ENCODE measurements at regions not wholly inside any gene's neighbourhood (a gene's known extent, or its start where the extent isn't known, plus 50 kb on each side); places are given as distances from the start of the nearest gene placed in this dataset.
"Not testable (repeated sequence)": the region's sequence is repeated elsewhere in the genome, so short reads cannot be mapped to it uniquely, and the experiment has no call there.

DNA sequence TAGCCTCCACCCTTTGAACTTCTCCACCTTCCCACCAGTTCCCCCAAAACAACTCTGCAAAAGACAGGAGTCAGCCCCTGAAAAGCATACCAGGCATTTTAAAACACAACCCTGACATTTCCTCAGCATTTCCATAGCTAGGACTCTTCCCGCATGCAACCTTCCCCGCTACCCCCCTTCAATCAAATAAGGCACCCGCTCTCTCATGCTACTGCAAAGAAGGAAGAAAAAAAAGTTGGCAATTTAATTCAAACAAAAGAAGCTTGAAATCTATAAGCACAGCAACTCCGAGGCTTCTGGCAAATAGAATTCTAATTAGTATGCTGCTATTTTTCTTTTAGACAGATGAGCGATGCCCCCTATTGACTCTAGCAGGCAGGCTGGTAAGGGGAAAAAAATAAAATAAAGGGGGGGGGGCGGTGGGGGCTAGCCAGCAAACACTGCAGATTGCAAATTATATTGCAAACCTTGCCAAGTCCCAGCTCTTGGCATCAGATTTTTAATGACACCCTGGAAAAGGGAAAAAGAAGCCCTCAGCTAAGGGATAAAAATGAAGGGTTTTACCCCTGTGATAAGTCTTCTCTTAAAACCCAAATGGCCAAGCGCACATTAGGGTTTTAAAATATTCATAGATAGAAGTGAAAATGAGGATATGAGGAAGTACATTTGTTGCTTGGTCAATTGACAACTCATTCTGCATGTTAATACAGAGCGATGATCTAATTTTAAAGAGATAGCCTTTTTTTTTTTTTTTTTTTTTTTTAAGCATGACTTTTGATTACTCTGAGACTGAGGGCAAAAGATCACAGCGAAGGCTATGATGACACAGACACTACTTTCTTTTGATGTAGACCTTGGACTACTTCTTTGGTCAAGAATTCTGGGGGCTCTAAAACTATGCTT lies 255.2 kb downstream of the NR2F2 start:
- DNase-seq, result no peak

DNA sequence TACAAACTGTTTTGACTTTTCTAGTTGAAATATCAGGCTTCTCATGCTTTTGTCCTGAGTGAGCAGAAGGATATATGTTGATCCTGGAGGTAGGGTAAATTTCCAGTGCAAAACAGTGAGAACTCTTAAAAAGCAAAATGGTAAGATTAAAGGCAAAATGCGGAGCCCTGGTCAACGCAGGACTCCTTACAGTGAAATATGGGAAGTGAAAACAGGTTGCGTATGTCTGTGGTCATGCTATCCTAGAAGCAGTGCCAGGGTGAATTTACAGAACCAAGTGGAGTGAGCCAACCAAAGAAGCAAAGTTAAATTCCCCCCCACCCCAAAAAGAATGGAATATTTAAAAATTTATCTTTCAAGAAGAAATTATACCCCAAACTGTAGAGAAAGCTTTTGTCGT lies 256.4 kb downstream of the NR2F2 start:
- DNase-seq, result no peak

DNA sequence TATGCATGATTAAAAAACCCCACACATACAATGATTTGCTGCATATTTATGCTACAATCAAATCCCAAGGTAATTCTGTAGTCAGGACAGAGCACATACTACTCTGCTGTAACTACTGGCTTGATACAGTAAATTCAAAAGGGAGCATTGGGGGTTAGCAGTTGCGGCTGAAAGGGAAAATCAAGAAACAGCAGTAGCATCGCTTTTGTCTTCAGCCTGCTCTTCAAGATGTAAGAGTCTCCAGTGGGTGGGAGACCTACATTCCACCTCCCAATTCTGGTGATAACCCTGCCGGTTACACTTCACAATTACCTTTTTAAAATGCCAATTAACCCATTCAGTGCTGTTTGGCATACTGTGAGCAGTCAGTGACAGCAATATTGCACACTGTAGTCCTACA lies 259.4 kb downstream of the NR2F2 start:
- no peak for DNase-seq

DNA sequence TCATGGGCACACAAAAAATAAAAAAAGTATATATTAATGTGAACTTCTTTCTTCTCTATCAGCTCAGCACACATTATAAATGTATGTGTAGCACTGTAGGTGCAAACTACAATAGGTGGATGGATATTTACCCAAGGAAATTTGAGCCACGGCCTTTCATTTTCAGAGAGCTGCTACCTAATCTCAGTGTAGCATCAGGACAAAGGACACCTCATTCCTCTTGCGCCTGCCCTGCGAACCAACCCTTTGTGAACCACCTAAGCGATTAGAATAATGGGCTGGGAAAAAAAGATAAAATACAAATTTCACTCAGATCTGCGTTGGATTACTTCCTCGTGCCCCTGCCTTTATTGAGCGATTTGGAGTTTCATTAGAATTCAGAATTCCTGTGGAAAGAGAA lies 263.2 kb downstream of the NR2F2 start:
- no peak for DNase-seq

DNA sequence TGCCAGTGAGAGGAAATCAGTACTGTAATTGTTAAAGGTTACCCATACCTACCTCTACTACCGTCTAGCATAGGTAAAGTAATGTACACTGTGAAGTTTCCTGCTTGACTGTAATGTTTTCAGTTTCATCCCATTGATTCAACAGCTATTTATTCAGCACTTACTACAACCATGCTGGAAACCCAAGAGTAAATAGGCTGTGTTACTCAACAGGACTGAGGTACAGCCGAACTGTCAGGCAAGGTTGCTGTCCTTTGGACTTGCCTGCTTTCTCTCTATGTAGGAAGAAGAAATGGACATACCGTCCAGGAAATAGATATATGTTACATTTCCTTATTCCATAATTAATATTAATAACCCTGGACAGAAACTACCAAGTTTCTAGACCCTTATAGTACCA lies 265.5 kb downstream of the NR2F2 start:
- no peak for DNase-seq

DNA sequence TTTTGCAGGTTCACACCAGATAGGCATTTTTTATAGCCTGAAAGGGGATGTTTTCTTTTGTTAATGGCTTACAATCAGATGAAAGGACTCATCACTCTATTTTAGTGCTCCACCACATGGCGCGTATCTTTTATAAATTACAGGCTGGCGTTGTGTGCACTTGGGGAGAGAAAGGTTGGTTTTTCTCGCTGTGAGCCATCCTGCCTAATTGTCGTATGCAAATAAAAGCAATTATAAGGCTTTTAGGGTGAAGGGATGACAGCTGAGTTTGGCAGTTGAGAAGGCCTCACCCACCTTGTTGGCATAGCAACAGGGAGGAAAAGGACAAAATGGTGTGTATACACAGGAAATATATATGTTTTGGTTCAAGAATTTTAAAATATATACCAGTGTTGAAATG lies 268.0 kb downstream of the NR2F2 start:
- DNase-seq, result no peak

DNA sequence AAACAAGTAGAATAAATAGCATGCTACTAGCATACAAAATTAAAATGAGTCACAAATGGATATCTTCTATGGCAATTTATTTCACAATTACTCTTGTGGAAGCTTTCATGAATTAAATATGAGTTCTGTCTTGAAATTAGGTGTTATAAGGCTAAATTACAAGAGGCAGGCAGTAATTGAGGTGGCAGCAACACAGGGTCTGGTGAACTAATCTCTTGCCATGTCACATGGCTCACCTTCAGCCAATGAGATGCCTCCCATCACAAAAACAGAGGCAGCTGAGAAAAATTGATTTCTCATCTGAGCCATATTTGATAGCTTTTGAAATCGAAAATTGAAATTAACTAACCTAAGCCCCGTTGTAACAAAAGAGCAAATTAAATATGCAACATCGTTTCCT lies 268.8 kb downstream of the NR2F2 start:
- DNase-seq, result no peak

DNA sequence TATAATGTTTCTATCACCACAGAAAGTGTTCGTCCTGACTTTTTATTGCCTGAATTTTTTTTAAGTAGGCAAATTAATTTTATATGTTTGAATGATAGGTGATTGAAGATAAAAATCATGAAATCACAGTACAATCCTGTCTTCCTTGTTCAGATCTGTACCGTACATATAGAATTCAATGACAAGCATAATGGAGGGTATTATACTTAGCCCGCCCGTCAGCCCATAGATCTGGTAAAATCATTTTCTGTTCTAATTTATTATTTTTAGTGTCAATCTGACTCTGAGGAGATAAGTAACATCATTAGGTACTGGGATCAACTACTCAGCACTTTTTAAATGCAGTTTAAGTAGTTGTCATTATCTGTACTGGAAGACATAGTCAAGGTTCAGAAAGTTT lies 269.9 kb downstream of the NR2F2 start:
- DNase-seq, result no peak

DNA sequence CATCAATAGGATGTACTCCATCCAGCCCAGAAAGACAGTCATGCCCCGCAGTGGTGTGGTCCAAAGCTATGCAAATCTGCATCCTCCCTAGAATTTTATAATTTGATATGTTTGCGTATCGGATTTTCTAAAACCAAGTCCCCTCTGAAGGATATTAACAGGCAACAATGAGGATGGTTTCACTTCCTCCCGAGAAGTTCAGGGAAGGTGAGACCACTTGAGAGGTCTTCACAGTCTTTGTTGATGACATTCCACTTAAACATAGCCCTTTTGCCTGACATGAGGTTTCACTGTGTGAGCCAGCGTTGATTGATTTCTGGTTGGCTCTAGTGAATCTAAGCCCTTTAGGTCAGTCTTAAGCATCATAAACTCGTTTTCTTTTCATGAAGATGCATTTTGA lies 276.1 kb downstream of the NR2F2 start:
- no peak for DNase-seq

- DNase-seq, result no peak
Measured at GRCh38 chr15:96610757-96611156, 280.3 kb downstream of the NR2F2 start.

DNA sequence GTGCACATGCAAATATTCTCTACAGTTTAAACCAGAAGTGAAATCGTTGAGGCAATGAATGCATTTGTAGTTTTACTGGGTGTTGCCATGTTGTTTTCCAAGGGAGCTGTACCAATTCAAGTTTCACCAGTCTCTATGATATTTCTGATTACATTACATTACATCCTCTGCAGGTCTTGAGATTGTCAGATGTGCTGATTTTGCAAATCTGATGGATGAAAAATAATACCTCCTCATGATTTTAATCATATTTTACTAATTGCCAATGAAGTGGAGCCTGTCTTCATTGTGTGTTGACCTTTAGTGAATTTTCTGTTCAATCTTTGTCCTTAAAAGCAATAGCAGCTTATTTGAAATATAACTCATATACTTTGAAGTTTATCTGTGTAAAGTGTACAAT lies 282.4 kb downstream of the NR2F2 start:
- DNase-seq, result no peak

DNA sequence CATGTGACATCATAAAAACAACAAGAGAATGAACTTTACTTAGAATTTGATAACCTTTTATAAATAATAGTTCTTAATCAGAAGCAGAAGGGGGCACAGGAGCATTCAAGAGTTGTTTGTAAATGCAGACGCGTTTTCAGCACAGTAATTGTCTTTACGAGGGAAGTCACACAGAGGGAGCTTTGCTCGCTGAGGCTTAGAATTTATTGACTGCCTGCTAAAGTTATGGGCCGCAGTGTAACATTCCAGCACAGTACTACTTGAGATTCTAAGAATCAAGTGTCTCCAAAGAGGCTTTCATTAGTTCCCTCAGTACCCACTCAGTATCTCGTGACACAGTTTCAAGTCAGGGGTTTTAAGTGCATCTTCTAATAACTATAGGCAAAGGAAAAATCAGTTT lies 288.7 kb downstream of the NR2F2 start:
- no peak for DNase-seq

DNA sequence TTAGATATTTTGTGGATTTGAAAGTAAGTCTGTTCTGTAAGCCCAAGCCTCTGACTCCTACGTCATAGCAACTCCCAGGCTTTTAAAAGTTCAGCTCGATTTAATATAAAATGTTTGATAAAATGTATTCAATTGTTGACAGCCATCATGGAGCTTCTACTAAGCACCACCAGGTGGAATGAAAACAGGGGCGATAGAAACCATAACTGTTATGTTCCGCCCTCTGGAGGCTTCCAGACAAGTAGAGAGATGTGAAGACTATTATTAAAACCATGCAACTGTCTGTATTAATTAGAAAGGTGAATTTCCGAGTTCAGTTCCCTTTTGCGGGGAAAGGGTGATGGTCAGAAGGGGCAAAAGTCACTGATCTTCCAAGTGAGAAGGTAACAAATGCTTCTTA lies 292.2 kb downstream of the NR2F2 start:
- DNase-seq, result no peak

DNA sequence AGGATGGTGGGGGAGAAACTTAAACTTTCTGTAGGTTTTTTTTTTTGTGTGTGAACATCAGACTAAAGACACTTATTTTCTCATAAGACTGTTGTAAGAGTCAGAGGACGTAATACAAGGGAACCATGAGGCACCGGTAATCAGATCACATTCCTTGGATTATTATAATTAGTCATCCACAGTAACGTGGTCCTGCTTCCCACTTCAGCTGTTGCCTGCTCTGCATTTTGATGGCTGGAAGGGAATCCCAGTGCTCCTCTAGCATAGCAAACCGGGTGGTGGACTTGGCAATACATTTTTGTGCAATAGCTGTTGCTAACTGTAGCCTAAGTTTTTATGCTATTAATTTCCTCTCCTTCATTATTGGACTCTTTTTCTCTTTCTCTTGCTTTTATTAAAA lies 294.8 kb downstream of the NR2F2 start:
- DNase-seq, result no peak

GRCh38 chr15:96627031-96627568 lies 296.6 kb downstream of the NR2F2 start:
- no peak for DNase-seq

GRCh38 chr15:96629511-96629910 lies 299.0 kb downstream of the NR2F2 start:
- DNase-seq, result no peak

- no peak for DNase-seq
Measured at GRCh38 chr15:96638793-96639192, 308.3 kb downstream of the NR2F2 start.

GRCh38 chr15:96645796-96646195 lies 315.3 kb downstream of the NR2F2 start:
- no peak for DNase-seq

GRCh38 chr15:96648866-96649265 lies 318.4 kb downstream of the NR2F2 start:
- no peak for DNase-seq

DNA sequence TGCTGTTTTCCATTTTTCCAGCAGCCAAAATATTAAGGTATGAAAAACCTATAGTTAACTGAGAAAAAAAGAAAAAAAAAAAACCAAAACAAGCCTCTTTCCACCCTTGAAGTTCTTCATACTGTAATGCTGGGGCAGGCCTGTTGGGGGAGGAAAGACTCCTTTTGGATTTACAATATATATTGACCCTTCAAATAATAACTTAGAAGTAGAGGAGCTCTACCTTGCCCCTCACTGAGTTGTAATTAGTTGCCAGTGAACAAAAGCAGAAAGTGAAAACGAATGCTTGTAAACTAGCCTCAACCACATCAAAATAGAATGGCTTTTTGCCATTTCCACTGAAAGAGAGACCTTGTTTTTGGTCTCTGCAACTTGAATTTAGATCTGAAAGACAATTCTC lies 326.6 kb downstream of the NR2F2 start:
- DNase-seq, result no peak

- not testable (repeated sequence) for DNase-seq
Measured at GRCh38 chr15:96666979-96667378, 336.5 kb downstream of the NR2F2 start.

DNA sequence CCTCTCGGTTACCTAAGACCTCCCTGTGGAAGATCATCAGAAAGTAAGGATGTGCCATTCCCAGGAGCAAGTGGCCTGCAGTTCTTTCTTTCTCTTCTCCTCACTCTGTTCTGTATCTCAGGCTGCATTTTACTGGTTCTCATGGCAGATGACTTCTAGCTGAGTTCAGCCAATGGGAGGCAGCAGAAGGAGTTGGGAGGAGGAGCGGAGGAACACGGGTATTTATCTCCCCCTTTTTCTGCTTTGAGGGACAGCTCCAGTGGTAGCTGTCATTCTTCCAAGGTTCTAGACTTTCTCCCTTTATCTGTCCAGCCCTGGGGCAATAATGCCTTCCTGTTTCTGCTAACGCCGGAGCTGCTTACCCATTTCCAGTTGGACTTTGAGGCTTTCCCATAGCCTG lies 339.9 kb downstream of the NR2F2 start:
- DNase-seq, result no peak

DNA sequence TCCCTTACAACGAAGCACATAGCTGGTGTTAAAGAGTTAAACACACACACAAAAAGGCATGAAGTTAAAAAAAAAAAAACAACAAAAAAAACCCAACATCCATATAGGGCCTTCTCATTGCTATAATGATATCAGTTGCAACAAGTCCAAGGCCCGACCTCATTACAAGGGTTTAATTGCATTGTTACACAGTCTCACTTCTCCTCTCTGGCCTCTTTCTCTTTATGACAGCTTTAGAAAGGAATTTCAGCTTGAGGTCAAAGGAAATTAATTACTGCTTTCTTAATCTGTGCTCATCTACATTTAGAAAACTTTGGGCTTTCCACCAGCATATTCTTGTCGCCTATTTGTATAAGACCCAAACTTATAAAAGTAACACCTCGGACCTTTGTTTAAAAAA lies 342.1 kb downstream of the NR2F2 start:
- DNase-seq, result no peak

DNA sequence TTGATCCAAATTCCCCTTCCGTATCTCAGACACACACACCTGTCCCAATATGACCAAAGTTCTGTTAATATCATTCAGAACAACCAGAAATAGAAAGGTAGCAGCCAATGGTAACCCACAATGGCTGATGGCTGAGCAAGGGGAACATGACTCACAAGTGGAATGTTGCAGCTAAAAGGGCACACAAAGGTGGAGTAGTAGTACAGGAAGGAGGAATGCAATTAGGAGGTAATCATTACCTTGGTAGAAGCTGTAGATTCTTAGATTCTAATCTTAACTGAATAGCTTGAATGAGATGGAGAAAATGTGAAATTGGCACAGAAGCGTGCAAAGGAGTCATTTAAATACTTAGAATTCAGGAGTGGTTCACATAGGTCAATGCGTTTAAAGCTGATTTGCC lies 347.9 kb downstream of the NR2F2 start:
- DNase-seq, result no peak

Measured in activated CD4-positive, alpha-beta T cell treated with anti-CD3 and anti-CD28 coated beads, Interleukin-2, amount 50 U/mL, for 48 hours (primary cell).